Fibroblast of skin of scalp (primary cell): ENCODE measurements at regions not wholly inside any gene's neighbourhood (a gene's known extent, or its start where the extent isn't known, plus 50 kb on each side); places are given as distances from the start of the nearest gene placed in this dataset.
A peak's percentile ranks its signal among the peaks of the same experiment; 100 is the strongest.

Experiments
- DNase-seq: peaks from one replicate; pipeline ENCODE4 v3.0.0-alpha.2; 2013

- no peak for DNase-seq
Measured at GRCh38 chr10:80861882-80862281, 324.2 kb downstream of the SH2D4B start.

- DNase-seq: no peak
Measured at GRCh38 chr10:80870282-80870681, 332.6 kb downstream of the SH2D4B start.

DNA sequence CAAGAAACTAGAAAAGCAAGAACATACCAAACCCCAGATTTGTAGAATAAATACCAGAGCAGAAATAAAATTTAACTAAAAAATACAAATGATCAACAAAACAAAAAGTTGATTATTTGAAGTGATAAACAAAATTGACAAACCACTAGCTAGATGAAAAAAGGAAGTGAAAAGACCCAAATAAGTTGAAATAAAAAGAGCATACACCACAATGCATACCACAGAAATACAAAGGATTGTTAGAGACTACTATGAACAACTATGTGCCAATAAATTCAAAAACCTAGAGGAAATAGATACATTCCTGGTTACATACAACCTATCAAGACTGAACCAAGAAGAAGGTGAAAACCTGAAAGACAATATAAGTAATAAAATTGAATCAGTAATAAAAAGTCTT, 333.4 kb downstream of the SH2D4B start:
- no peak for DNase-seq

DNA sequence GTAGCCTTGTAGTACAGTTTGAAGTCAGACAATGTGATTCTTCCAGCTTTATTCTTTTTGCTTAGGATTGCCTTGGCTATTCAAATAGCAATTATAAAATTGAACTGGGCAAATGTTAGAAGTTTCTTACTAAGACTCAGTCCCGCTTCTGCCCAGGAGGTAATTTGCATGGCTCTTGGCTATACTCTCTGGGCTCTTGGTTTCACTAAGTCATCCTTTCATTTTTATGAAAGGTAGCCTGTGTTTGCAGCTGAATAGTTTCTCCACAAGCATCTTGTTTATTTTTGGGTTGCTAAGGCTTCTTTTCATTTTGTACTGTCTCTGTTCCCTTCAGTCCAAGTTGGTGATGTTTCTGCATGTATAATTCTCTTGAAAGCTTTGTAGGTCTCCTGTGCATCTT, 340.6 kb downstream of the SH2D4B start:
- DNase-seq: no peak

DNA sequence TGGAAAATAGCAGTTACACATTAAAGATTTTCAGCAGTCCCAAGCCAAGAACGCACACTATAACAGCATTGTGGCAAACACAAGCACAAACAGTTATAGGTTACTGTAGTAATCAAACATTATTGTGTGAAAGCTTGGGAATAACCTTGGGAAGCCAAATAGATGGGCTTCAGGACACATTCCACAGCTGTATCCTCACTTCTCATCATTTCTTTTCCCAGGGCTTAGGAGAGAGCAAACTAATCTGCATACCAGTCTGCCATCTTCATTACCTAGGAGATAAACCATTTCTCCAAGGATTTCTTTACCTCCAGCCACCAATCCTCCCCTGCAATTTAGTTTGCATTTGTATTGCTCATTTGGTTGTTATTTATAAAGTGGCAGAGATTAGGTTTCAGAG, 352.4 kb downstream of the SH2D4B start:
- DNase-seq: no peak

- DNase-seq: no peak
Measured at GRCh38 chr10:80893256-80893655, 355.6 kb downstream of the SH2D4B start.

- no peak for DNase-seq
Measured at GRCh38 chr10:80894311-80894791, 356.6 kb downstream of the SH2D4B start.

DNA sequence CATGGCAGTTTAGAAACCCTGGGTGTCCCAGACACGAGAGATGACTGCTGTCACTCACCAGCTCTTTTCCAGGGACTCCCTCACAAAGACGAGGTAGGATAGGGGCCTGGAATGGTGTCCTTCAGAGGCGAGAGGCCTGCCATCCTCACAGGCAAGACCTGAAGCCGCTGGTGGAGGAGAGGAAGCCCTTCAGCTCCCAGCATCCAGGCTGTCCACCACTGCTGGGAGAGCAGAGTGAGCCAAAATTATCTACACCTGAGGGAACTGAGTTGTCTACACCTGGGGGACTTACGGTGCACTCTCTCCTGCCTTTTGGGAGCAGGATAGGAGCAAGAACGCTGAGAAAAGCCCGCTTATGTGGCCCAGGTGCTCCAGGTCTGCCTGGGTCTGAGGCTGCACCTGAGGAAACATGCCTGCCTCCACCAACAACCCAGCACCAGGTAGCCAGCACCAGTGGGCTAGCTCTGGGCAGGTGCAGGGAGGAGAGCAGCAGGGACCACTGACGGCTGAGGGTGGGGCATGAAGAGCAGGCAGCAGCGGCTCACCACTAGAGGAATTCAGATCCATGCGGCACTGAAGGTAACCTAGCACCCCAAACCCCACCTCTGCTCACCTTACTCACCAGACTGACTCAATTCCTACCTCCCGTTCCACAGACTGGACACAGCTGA, 357.2 kb downstream of the SH2D4B start:
- DNase-seq: no peak

DNA sequence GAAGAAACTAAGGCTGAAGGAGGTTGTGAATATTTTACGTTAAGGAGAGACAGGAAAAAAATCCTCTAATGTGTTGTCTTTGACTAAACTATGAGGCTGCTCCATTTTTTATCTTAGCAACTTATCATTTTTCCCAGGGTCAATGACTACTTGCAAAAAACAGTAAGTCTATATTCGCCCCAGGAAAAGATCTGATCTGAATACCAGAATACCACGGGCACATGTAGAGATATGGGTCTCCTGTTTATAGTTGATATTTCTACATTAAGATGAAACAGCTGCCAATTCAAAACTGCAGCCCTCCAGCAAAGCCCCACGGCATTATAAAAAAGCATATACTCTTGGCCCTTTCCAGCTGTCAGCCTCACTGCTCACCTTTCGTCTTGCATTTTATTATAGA, 358.4 kb downstream of the SH2D4B start:
- no peak for DNase-seq

DNA sequence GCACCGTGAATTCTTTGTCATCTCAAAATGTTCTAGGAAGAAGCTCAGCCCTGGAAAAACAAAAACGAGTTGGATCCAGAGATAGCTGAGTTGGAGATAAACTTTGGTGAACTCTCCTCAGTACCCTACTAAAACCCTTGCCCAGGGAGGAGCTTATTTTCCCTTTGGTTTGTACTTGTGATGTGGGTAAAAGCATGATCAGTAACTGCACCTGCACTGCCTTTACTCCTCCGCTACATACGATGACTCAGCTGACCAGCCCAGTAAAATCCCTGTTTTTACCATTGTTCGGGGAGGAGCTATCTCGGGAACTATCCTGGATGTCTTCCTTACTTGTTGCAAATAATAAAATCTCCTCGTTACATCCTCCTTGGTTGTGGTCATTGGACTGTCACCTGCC, 359.3 kb downstream of the SH2D4B start:
- no peak for DNase-seq

GRCh38 chr10:80900661-80901060, 363.0 kb downstream of the SH2D4B start:
- no peak for DNase-seq

DNA sequence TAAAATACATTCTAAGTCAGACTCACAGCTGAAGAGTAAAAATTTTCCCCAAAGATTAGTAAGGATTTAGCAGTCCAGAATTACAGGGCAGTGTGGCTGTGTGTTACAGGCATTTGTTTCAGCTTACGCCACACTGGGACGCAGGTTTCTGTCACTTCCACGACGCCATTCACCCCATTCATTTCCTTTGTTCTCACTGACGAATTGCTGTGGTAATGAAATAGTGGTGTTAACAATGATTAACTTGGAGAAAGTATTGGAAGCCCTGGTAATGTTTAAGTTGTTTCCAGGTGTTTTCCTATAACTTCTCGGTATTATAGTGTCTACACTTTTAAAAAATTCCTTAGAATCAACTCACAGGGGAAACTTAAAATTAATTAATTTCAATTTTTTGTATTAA, 370.9 kb downstream of the SH2D4B start:
- DNase-seq: no peak

DNA sequence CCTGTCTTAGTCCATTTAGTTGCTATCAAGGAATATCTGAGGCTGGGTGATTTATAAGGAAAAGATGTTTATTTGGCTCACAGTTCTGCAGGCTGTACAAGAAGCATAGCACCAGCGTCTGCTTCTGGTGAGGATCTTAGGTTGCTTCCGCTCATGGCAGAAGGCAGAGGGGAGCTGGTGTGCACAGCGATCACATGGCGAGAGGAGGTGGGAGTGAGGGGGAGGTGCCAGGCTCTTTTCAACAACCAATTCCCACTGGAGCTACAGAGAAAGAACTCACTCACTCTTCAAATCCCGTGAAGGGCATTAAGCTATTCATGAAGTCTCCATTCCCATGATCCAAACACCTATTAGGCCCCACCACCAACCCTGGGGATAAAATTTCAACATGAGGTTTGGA, 371.6 kb downstream of the SH2D4B start:
- no peak for DNase-seq

DNA sequence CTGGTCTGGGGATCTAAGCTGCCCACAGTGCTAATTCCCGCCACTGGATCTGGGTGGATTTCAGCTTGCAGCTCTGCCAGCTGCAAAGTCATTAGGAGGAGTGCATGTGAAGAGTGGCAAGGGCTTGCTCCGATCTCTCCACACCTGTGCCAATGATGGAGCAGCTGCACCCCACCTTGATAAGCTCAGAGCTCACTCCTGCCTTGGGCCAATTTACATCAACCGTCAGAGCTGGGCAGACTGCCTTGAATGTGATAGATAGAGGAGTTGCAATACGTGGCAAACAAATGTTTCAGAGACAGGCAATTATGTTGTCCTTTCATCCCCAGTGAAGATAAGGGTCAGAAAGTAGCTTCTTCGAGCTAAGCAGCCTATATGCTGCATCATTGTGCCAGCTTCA, 379.9 kb downstream of the SH2D4B start:
- DNase-seq: no peak

DNA sequence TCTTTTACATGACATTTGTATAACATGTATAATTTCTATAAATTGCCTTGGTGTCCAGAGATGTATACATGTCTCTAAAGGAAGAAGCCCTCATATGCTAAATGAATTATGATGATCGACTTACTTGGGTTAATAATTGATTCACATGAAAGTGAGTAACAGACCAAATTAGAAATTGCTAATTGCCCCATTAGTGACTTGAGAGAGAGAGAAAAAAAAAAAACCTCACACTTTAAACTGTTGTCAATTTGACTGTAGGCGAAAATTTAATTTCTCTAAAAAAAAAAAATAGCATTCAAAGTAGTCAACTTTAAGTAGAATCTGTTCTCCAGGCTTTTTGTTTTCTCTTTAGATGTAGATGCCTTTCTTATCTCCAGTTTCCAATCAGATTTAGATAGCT, 383.3 kb downstream of the SH2D4B start:
- no peak for DNase-seq

- DNase-seq: peak; percentile 42
Measured at GRCh38 chr10:80924063-80924952, 386.6 kb downstream of the SH2D4B start.

GRCh38 chr10:80927419-80928078, 389.8 kb downstream of the SH2D4B start:
- DNase-seq: no peak

GRCh38 chr10:80938903-80939302, 401.2 kb downstream of the SH2D4B start:
- DNase-seq: no peak

DNA sequence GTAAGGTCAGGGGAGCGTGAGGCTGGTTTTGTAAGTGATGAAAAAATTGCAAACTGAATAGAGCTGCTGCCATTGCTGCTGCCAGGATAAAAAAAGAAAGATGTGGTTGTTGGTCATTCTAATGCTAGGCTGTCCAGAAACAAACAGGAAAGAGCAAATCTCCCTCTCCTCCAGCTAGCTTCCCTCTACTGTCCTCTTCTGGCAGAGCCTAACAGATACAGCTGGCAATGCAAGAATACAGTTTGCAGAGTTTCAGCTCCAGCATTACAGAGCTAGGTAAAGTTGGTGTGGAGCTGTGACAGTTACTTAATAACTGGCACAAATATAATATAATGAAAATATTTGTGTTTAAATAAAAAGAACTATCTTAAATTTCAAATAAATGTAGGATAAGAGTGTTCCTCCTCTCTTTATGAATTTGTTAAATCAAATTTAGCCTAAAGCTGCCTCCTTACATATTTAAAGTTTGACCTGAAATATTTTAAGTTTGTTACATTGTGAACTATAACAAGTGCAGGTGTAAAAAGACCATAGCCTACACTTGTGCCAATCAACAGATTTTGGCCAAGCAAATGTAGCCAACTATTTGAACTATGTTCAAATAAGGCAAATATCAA, 407.7 kb downstream of the SH2D4B start:
- peak; percentile 1 for DNase-seq

- no peak for DNase-seq
Measured at GRCh38 chr10:80946073-80946472, 408.4 kb downstream of the SH2D4B start.

DNA sequence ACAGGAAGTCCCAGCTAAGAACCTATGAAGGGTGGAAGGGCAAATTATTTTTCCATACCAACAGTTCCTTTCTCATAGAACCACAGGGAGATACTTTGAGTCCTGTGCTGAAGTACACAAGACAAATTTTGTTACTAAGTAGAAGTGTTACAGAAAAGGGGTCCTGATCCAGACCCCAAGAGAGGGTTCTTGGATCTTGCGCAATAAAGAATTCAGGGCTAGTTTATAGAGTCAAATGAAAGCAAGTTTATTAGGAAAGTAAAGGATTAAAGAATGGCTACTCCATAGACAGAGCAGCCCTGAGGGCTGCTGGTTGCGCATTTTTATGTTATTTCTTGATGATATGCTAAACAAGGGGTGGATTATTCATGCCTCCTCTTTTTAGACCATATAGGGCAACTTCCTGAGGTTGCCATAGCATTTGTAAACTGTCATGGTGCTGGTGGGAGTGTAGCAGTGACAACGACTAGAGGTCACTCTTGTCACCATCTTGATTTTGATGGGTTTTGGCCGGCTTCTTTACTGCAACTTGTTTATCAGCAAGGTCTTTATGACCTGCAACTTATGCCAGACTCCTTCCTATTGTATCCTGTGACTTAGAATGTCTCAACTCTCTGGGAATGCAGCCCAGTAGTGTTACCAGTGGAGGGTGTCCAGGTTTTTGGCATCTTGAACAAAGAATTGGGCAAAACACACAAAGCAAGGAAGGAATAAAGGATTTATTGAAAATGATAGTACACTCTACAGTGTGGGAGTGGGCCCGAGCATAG, 409.4 kb downstream of the SH2D4B start:
- no peak for DNase-seq

GRCh38 chr10:80949785-80950184, 412.1 kb downstream of the SH2D4B start:
- no peak for DNase-seq
